OCI-LY7 (cell line): ENCODE measurements at regions not wholly inside any gene's neighbourhood (a gene's known extent, or its start where the extent isn't known, plus 50 kb on each side); places are given as distances from the start of the nearest gene placed in this dataset.

ENCODE experiments used
- BruUV-seq: library from RNA; stranded (reverse); fragments of 400-500 nt; replicated peaks from 2 replicates; lab custom pipeline; 2021; lab: Mats Ljungman, UMichigan
- CTCF ChIA-PET: fragments of 300-600 bp; sonication (Branson Sonifier 250); formaldehyde crosslinking; loops from one replicate; lab custom pipeline; 2022; ENCODE audit warnings: antibody characterized with exemption; ENCODE audit not compliant: unreplicated experiment; lab: Charles Lee
- POLR2A ChIA-PET: fragments of 300-600 bp; sonication (Branson Sonifier 250); formaldehyde crosslinking; loops from one replicate; lab custom pipeline; 2022; ENCODE audit warnings: antibody characterized with exemption; lab: Charles Lee
- DNase-seq: peaks from one replicate; pipeline ENCODE4 v3.0.0-alpha.2; 2015; ENCODE audit warnings: low spot score
- H2AFZ ChIP-seq: fragments of 200-600 bp; sonication (generic), shearing (Covaris generic); 2 replicates; pipeline ENCODE4 v1.6.1; 2014; ENCODE audit warnings: mild to moderate bottlenecking, antibody characterized with exemption, low read length, moderate library complexity
- H3K27ac ChIP-seq: fragments of 200-600 bp; sonication (generic); 2 replicates; pipeline ENCODE4 v1.5.1; 2014; ENCODE audit warnings: mixed run types, low read depth, mild to moderate bottlenecking, moderate library complexity, low read length, inconsistent platforms; ENCODE audit not compliant: poor library complexity, severe bottlenecking
- H3K36me3 ChIP-seq: fragments of 200-600 bp; sonication (generic); 2 replicates; pipeline ENCODE4 v1.6.1; 2014; ENCODE audit warnings: mild to moderate bottlenecking, antibody characterized with exemption, low read length, moderate library complexity, mixed read lengths; ENCODE audit not compliant: insufficient read depth
- H3K4me1 ChIP-seq: fragments of 200-600 bp; sonication (generic); 2 replicates; pipeline ENCODE4 v1.5.1; 2014; ENCODE audit warnings: mild to moderate bottlenecking, low read length; ENCODE audit not compliant: insufficient read depth, poor library complexity, severe bottlenecking
- H3K4me2 ChIP-seq: fragments of 200-600 bp; sonication (generic); 2 replicates; pipeline ENCODE4 v1.6.1; 2014; ENCODE audit warnings: mild to moderate bottlenecking, low read length
- H3K4me3 ChIP-seq: fragments of 200-600 bp; sonication (generic); 2 replicates; pipeline ENCODE4 v1.5.1; 2014; ENCODE audit warnings: mild to moderate bottlenecking, low read depth, low read length; ENCODE audit not compliant: poor library complexity, severe bottlenecking
- H3K79me2 ChIP-seq: fragments of 200-600 bp; sonication (generic); 2 replicates; pipeline ENCODE4 v1.6.1; 2016; ENCODE audit warnings: low read depth, mild to moderate bottlenecking, low read length, moderate library complexity, mixed read lengths; ENCODE audit not compliant: insufficient read depth
- H3K9me2 ChIP-seq: fragments of 200-600 bp; sonication (generic); 2 replicates; pipeline ENCODE4 v1.6.1; 2016; ENCODE audit warnings: mild to moderate bottlenecking, low read length, mixed read lengths; ENCODE audit not compliant: insufficient read depth
- H3K9me3 ChIP-seq: fragments of 200-600 bp; sonication (generic); 2 replicates; pipeline ENCODE4 v1.6.1; 2014; ENCODE audit warnings: mild to moderate bottlenecking, mixed run types, low read length, mixed read lengths
- H4K20me1 ChIP-seq: fragments of 200-600 bp; sonication (generic); 2 replicates; pipeline ENCODE4 v1.6.1; 2014; ENCODE audit warnings: mild to moderate bottlenecking, antibody characterized with exemption, low read length, moderate library complexity, mixed read lengths; ENCODE audit not compliant: insufficient read depth
- CTCF ChIP-seq: fragments of 200-600 bp; sonication (generic); conservative IDR thresholded peaks from 2 replicates; pipeline ENCODE4 v1.5.1; 2014; ENCODE audit warnings: mild to moderate bottlenecking, antibody characterized with exemption, low read length, moderate library complexity, mixed read lengths
- EZH2phosphoT487 ChIP-seq: fragments of 200-600 bp; sonication (generic); IDR thresholded peaks from 2 replicates; pipeline ENCODE4 v1.6.1; 2018; ENCODE audit warnings: low read depth, borderline replicate concordance, mild to moderate bottlenecking, mixed run types, antibody characterized with exemption, low read length, moderate library complexity, mixed read lengths
- intact Hi-C: fragments of 100-400 bp; cut with micrococcal nuclease; formaldehyde crosslinking; loops from one replicate; pipeline ENCODE4 v1.10.0; 2022; ENCODE audit not compliant: unreplicated experiment

- Histone ChIP-seq H3K79me2 (no peaks in the 10 kb centered on the region), H3K4me2 (no peak overlapping the region), H3K36me3 (no peaks in the 10 kb centered on the region), H3K27ac (no peak overlapping the region), H2AFZ (no peak overlapping the region), H4K20me1 (no peaks in the 10 kb centered on the region), H3K4me3 (no peak overlapping the region), H3K9me3 (no peaks in the 10 kb centered on the region), H3K4me1 (no peaks in the 10 kb centered on the region), H3K9me2 (no peaks in the 10 kb centered on the region)
- DNase-seq = no peak
- no TSS peak for BruUV-seq
- intact Hi-C loops = no loop called here
- TF ChIP-seq EZH2phosphoT487 (no peak), CTCF (no peak)
- POLR2A ChIA-PET = interaction anchor here (0.7 kb wide), 1 partner anchor 145 kb away, joined by 4 read pairs; no protein-coding TSS in a partner anchor
- CTCF ChIA-PET = no interaction called here
Observed at GRCh38 chr12:77388445-77389265, 323.3 kb upstream of the E2F7 start.

GRCh38 chr12:77387671-77388070 lies 322.3 kb upstream of the E2F7 start:
- H3K79me2 ChIP-seq = no peaks in the 10 kb centered on the region
- no peaks in the 10 kb centered on the region for H3K9me2 ChIP-seq
- H3K27ac ChIP-seq = no peak overlapping the region
- H2AFZ ChIP-seq = no peak overlapping the region
- no TSS peak for BruUV-seq
- no peak for TF ChIP-seq CTCF
- TF ChIP-seq EZH2phosphoT487 = no peak
- H3K36me3 ChIP-seq = no peaks in the 10 kb centered on the region
- H3K9me3 ChIP-seq = no peaks in the 10 kb centered on the region
- CTCF ChIA-PET = no interaction called here
- H3K4me1 ChIP-seq = no peaks in the 10 kb centered on the region
- DNase-seq = no peak
- H3K4me2 ChIP-seq = no peak overlapping the region
- no peaks in the 10 kb centered on the region for H4K20me1 ChIP-seq
- no peak overlapping the region for H3K4me3 ChIP-seq
- intact Hi-C loops = no loop called here
- POLR2A ChIA-PET = interaction anchor here (0.6 kb wide), 1 partner anchor 12 kb away, joined by 3 read pairs; no protein-coding TSS in a partner anchor

- CTCF ChIA-PET = no interaction called here
- no peaks in the 10 kb centered on the region for H3K4me1 ChIP-seq
- no peak overlapping the region for H3K4me2 ChIP-seq
- H3K27ac ChIP-seq = no peak overlapping the region
- H3K4me3 ChIP-seq = no peak overlapping the region
- TF ChIP-seq EZH2phosphoT487 = no peak
- no peak for TF ChIP-seq CTCF
- POLR2A ChIA-PET = interaction anchor here (0.6 kb wide), 2 partner anchors 11 to 67 kb away, joined by 3 read pairs; no protein-coding TSS in a partner anchor
- no TSS peak for BruUV-seq
- no peaks in the 10 kb centered on the region for H3K36me3 ChIP-seq
- no peaks in the 10 kb centered on the region for H3K9me3 ChIP-seq
- no peaks in the 10 kb centered on the region for H3K9me2 ChIP-seq
- intact Hi-C loops = no loop called here
- no peak overlapping the region for H2AFZ ChIP-seq
- DNase-seq = no peak
- no peaks in the 10 kb centered on the region for H3K79me2 ChIP-seq
- H4K20me1 ChIP-seq = no peaks in the 10 kb centered on the region
Observed at GRCh38 chr12:77387214-77387613, 321.8 kb upstream of the E2F7 start.
